Smooth muscle cell (in vitro differentiated cells): ENCODE measurements at regions not wholly inside any gene's neighbourhood (a gene's known extent, or its start where the extent isn't known, plus 50 kb on each side); places are given as distances from the start of the nearest gene placed in this dataset.

ENCODE experiments used
- DNase-seq: peaks from one replicate; lab custom pipeline; 2025; ENCODE audit not compliant: unreplicated experiment; lab: John Stamatoyannopoulos, UW
- H2AFZ ChIP-seq: fragments of 200-600 bp; sonication (generic); 2 replicates; pipeline ENCODE4 v1.6.0; 2016; ENCODE audit warnings: antibody characterized with exemption, low read depth, mild to moderate bottlenecking
- H3F3A ChIP-seq: fragments of 200-600 bp; sonication (generic); 2 replicates; pipeline ENCODE4 v1.6.0; 2017; ENCODE audit warnings: antibody characterized with exemption, low read depth
- H3K27ac ChIP-seq: fragments of 200-600 bp; sonication (generic); 2 replicates; pipeline ENCODE4 v1.5.1; 2016; ENCODE audit warnings: low read depth, mild to moderate bottlenecking
- H3K27me3 ChIP-seq: fragments of 200-600 bp; sonication (generic); 2 replicates; pipeline ENCODE4 v1.6.1; 2016; ENCODE audit warnings: low read depth, mild to moderate bottlenecking
- H3K36me3 ChIP-seq: fragments of 200-600 bp; sonication (generic); 2 replicates; pipeline ENCODE4 v1.5.1; 2016; ENCODE audit warnings: low read depth
- H3K4me1 ChIP-seq: fragments of 200-600 bp; sonication (generic); 2 replicates; pipeline ENCODE4 v1.5.1; 2016; ENCODE audit warnings: low read depth
- H3K4me2 ChIP-seq: fragments of 200-600 bp; sonication (generic); 2 replicates; pipeline ENCODE4 v1.6.0; 2016; ENCODE audit warnings: mild to moderate bottlenecking
- H3K4me3 ChIP-seq: fragments of 200-600 bp; sonication (generic); 2 replicates; pipeline ENCODE4 v1.5.1; 2016; ENCODE audit warnings: mild to moderate bottlenecking
- H3K79me2 ChIP-seq: fragments of 200-600 bp; sonication (generic); 2 replicates; pipeline ENCODE4 v1.6.0; 2016; ENCODE audit warnings: low read depth, mild to moderate bottlenecking
- H3K9ac ChIP-seq: fragments of 200-600 bp; sonication (generic); 2 replicates; pipeline ENCODE4 v1.6.0; 2016; ENCODE audit warnings: low read depth
- H3K9me3 ChIP-seq: fragments of 200-600 bp; sonication (generic); replicated peaks from 2 replicates; pipeline ENCODE4 v1.5.1; 2016; ENCODE audit warnings: low read depth
- H4K20me1 ChIP-seq: fragments of 200-600 bp; sonication (generic); 2 replicates; pipeline ENCODE4 v1.6.0; 2016; ENCODE audit warnings: low read depth
- WGBS: methylation state at CpG from one replicate; pipeline ENCODE4 v1.1.7; 2016; ENCODE audit warnings: low lambda C conversion rate; 5-methylcytosine and 5-hydroxymethylcytosine counted together
- TF ChIP-seq, protein P1 (sequence below): fragments of 200-600 bp; sonication (generic); IDR thresholded peaks from 2 replicates; pipeline ENCODE4 v1.5.1; 2017; ENCODE audit warnings: borderline replicate concordance, mild to moderate bottlenecking, antibody characterized with exemption; ENCODE audit not compliant: insufficient read depth, poor library complexity, severe bottlenecking

DNA sequence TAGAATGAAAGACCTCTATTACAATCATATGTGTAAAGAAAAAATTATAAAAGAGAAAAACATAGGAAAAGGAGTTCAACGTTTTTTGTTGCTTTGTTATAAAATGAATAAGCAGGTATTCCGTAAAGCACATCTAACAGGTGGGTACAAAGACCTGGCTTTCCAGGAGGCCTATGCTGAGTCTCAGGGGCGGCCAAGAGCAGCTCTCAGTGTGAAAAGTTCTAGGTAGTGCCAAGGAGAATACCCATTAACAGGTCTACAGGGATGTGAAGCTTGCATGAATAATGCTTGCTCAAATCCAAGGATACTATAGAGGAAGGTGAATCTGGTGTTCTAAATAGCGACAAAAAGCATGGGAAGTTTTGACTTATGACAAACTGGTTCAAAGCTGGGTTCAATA is 944.4 kb downstream of the PDHA2 start:
- no peaks in the 10 kb centered on the region for H3K9me3 ChIP-seq
- no peak overlapping the region for H2AFZ ChIP-seq
- no peak overlapping the region for H3K4me2 ChIP-seq
- H3K4me1 ChIP-seq = no peaks in the 10 kb centered on the region
- TF ChIP-seq, protein P1, sequence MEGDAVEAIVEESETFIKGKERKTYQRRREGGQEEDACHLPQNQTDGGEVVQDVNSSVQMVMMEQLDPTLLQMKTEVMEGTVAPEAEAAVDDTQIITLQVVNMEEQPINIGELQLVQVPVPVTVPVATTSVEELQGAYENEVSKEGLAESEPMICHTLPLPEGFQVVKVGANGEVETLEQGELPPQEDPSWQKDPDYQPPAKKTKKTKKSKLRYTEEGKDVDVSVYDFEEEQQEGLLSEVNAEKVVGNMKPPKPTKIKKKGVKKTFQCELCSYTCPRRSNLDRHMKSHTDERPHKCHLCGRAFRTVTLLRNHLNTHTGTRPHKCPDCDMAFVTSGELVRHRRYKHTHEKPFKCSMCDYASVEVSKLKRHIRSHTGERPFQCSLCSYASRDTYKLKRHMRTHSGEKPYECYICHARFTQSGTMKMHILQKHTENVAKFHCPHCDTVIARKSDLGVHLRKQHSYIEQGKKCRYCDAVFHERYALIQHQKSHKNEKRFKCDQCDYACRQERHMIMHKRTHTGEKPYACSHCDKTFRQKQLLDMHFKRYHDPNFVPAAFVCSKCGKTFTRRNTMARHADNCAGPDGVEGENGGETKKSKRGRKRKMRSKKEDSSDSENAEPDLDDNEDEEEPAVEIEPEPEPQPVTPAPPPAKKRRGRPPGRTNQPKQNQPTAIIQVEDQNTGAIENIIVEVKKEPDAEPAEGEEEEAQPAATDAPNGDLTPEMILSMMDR = no peak
- no peak overlapping the region for H3K27ac ChIP-seq
- WGBS = 76% methylated on average over 4 of the region's 4 CpGs
- H4K20me1 ChIP-seq = no peaks in the 10 kb centered on the region
- H3K27me3 ChIP-seq = no peaks in the 10 kb centered on the region
- H3F3A ChIP-seq = no peaks in the 10 kb centered on the region
- H3K9ac ChIP-seq = no peak overlapping the region
- H3K4me3 ChIP-seq = no peak overlapping the region
- no peaks in the 10 kb centered on the region for H3K79me2 ChIP-seq
- no peaks in the 10 kb centered on the region for H3K36me3 ChIP-seq
- no peak for DNase-seq

DNA sequence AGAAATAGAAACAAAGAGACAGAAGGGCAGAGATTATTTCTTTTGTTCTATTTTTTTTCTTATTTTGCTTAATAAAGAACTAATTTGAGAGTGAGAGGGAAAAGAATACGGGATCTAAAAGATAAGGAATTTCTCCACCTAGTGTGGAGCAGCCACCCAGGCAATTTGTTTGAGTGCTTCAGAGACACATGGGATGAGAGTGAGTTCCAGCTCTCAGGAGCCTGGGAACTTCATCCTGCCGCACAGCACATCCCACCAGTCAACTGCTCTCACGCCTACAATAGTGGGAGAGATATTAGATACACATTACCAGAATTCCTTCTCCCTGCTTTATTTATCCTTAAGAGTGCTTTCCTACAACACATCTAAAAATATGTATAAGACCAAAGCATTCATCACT is 946.4 kb downstream of the PDHA2 start:
- whole genome bisulfite sequencing = 60% methylated on average over 3 of the region's 3 CpGs
- DNase-seq = no peak

DNA sequence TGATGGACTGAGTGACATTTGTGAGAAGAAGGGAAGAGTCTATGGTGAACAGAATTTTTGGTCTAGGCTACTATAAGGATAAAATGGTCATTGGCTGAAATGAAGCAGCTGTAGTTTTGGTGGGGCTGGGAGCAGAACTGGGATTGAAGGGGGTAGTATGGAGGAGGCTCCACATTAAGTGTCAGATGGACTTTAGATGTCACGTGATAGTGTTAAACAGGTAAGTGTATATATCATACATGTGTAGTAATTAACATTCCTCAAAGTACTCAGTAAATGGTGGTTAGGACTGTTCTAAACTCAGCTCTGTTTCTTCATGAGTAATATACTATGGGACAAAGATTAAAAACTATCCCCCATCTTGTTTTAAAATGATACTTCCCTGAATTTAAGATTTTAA is 947.9 kb downstream of the PDHA2 start:
- no peak overlapping the region for H3K9ac ChIP-seq
- no peaks in the 10 kb centered on the region for H3K27me3 ChIP-seq
- no peaks in the 10 kb centered on the region for H3K79me2 ChIP-seq
- no peaks in the 10 kb centered on the region for H3K4me1 ChIP-seq
- no peak overlapping the region for H2AFZ ChIP-seq
- no peaks in the 10 kb centered on the region for H3K36me3 ChIP-seq
- no peak for DNase-seq
- WGBS = 78% methylated on average over 1 of the region's 1 CpG
- no peak overlapping the region for H3K4me2 ChIP-seq
- no peak overlapping the region for H3K27ac ChIP-seq
- TF ChIP-seq, protein P1 = no peak
- no peaks in the 10 kb centered on the region for H3K9me3 ChIP-seq
- H4K20me1 ChIP-seq = no peaks in the 10 kb centered on the region
- no peak overlapping the region for H3K4me3 ChIP-seq
- no peaks in the 10 kb centered on the region for H3F3A ChIP-seq

More for the DNA sequence above, 946.4 kb downstream of the PDHA2 start:
- H3K27ac ChIP-seq = no peak overlapping the region
- no peaks in the 10 kb centered on the region for H3K27me3 ChIP-seq
- no peaks in the 10 kb centered on the region for H4K20me1 ChIP-seq
- TF ChIP-seq, protein P1 = no peak
- H2AFZ ChIP-seq = no peak overlapping the region
- H3K4me1 ChIP-seq = no peaks in the 10 kb centered on the region
- no peaks in the 10 kb centered on the region for H3K9me3 ChIP-seq
- no peak overlapping the region for H3K9ac ChIP-seq
- no peaks in the 10 kb centered on the region for H3F3A ChIP-seq
- no peak overlapping the region for H3K4me3 ChIP-seq
- no peak overlapping the region for H3K4me2 ChIP-seq
- H3K79me2 ChIP-seq = no peaks in the 10 kb centered on the region
- H3K36me3 ChIP-seq = no peaks in the 10 kb centered on the region

DNA sequence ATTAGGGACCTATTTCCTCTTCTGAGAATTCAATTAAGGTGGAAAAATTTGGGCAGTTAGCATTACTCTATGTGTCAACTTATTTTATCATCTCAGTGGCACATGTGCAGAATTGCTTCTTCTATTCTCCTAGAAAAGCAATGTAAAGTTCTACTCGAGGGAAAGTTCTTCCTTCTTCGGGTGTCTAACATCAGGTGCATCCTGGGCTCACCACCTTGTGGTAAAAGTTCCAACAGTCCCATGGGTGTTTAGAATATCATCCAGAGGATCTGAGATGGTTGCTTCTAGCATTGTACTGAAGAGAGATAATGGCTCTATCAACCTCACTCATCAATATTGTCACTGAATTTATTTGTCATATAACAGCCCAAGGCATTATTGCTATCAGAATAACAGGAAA is 969.7 kb downstream of the PDHA2 start:
- H3K36me3 ChIP-seq = no peaks in the 10 kb centered on the region
- TF ChIP-seq, protein P1 = no peak
- H3K79me2 ChIP-seq = no peaks in the 10 kb centered on the region
- no peaks in the 10 kb centered on the region for H3K9me3 ChIP-seq
- H3K27ac ChIP-seq = no peak overlapping the region
- H4K20me1 ChIP-seq = no peaks in the 10 kb centered on the region
- DNase-seq = no peak
- H3K27me3 ChIP-seq = no peaks in the 10 kb centered on the region
- H3K4me3 ChIP-seq = no peak overlapping the region
- no peak overlapping the region for H2AFZ ChIP-seq
- no peak overlapping the region for H3K4me2 ChIP-seq
- H3K9ac ChIP-seq = no peak overlapping the region
- no peaks in the 10 kb centered on the region for H3F3A ChIP-seq
- no peaks in the 10 kb centered on the region for H3K4me1 ChIP-seq
- WGBS = 96% methylated on average over 2 of the region's 2 CpGs
